Coronary artery (tissue), 2 donors: ENCODE measurements at regions not wholly inside any gene's neighbourhood (a gene's known extent, or its start where the extent isn't known, plus 50 kb on each side); places are given as distances from the start of the nearest gene placed in this dataset.

ENCODE experiments used
- DNase-seq: peaks from one replicate; pipeline ENCODE4 v3.0.0-alpha.2; 2017; ENCODE audit warnings: low spot score
- H3K27ac ChIP-seq, 2 donors: fragments of 200-600 bp; sonication (generic); one replicate each; pipeline ENCODE4 v1.5.1; 2016 to 2019
- H3K4me3 ChIP-seq: fragments of 200-600 bp; sonication (generic); 2 replicates; pipeline ENCODE4 v1.5.1; 2016; ENCODE audit warnings: mild to moderate bottlenecking, moderate library complexity
- TF ChIP-seq, protein P1 (sequence below): fragments of 200-600 bp; sonication (generic); IDR thresholded peaks from one replicate; pipeline ENCODE4 v1.5.1; 2019; ENCODE audit warnings: antibody characterized with exemption

DNA sequence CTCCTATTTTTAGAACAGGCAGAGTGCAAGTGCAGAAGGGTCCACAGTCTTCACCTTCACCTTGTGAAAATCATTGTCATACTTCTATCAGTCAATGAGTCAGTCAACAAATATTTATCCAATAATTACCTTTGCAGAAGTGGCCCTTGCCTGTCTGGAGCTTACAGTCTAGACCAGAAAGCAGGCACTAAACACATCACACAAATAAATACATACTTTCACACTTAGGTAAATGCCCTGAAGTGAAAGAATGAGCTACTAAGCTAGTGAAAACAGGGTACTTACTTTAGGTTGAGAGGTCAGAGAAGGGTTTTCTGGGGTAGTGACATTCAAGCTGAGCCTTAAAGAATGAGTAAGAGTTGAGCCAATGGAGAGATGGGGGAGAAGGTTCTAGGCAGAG is 421.9 kb upstream of the ADAMTSL1 start:
- TF ChIP-seq, protein P1, sequence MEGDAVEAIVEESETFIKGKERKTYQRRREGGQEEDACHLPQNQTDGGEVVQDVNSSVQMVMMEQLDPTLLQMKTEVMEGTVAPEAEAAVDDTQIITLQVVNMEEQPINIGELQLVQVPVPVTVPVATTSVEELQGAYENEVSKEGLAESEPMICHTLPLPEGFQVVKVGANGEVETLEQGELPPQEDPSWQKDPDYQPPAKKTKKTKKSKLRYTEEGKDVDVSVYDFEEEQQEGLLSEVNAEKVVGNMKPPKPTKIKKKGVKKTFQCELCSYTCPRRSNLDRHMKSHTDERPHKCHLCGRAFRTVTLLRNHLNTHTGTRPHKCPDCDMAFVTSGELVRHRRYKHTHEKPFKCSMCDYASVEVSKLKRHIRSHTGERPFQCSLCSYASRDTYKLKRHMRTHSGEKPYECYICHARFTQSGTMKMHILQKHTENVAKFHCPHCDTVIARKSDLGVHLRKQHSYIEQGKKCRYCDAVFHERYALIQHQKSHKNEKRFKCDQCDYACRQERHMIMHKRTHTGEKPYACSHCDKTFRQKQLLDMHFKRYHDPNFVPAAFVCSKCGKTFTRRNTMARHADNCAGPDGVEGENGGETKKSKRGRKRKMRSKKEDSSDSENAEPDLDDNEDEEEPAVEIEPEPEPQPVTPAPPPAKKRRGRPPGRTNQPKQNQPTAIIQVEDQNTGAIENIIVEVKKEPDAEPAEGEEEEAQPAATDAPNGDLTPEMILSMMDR = no peak
- Histone ChIP-seq H3K4me3 (no peak overlapping the region), H3K27ac (no peak overlapping the region)
- DNase-seq = no peak

DNA sequence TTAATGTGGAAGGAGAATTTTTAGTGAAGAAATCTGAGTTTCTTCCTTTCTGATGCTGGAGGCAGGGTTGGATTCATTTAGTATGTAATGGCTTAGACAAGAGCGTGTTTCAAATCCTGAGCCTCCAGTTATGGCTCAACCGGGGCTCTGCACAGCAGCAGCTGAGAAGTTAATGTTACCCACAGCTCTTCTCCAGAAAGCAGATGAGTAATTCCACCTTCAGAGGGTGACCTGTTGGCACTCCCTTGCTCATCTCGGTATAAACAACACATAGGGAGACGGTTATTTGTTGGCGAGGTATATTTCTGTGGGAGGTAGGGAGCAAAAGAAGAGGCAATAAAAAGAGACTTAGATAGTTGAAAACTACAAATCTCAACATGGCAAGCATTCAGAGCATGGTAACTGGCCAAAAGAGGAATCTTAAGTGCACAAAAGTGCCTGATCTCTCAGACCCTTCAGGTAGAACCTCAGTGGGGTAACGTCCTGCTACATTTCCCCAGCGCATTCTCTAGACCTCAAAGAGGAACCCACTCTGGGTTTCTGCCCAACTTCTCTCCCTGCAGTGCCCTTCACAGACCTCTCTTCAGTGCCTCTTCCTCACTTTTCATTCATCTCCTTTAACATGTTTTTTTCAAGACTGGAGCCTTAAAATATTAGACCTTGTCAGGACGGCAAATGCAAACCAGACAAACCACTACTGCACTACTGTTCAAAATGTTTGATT is 417.5 kb upstream of the ADAMTSL1 start:
- Histone ChIP-seq H3K4me3 (no peak overlapping the region), H3K27ac (no peak overlapping the region)
- no peak for DNase-seq
- TF ChIP-seq, protein P1 = no peak

DNA sequence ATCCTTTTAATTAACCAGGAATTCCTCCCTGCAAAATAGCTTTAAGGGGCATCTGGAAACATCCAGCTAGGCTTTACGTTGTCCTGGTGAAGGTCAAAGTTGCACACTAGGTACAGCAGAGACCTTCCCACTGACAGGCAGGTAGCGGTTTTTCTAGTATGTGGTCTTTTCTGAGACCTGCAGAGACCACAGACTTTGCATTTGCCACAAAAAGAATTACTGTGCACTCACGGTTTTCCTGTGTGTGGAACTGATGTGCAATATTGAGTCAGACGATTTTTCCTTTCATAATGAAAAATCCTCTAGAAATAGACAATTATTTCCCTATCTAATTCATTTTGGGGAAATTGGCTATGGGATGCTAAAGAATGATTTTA is 417.0 kb upstream of the ADAMTSL1 start:
- Histone ChIP-seq H3K27ac (no peak overlapping the region), H3K4me3 (no peak overlapping the region)
- TF ChIP-seq, protein P1 = no peak
- DNase-seq = no peak

DNA sequence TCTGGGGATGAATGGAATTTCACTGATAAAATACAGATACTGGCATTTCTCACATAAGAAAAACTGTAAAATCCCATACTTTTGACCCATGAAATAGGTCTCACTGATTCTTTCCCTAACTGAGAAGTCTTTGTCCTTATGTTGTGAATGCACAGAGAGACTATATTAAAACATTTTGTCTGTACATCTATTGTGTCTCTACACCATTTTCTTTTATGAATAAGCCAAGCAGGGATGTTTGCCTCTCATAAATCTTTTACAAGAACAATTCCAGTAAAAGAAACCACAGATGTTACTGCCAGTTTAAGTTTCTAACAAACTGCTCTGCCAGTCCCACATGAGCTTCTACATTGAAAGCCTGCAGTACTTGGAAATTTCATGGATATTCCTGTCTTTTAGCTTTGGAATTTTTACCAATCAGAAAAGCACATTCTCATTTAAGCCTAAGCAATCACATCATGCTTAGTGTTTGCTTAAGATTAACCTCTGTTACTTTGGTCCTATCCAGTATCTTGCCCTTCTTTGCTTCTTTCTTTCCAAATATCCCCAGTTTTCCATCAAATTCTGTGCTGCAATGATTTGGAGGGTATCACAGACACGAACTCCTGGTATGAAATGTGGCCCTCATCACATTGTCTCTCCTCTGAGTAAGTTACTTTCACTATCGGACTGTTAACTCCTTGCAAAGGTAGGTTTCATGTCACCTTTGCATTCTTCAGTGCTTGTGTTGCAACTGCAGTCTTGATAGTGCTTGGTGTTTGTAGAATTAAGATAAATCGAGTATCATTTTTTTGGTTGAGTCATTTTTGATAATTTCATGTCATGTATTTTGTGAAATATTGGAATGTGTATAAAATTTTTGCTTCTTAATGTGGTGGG is 415.1 kb upstream of the ADAMTSL1 start:
- TF ChIP-seq, protein P1 = no peak
- no peak overlapping the region for H3K27ac ChIP-seq
- H3K4me3 ChIP-seq = no peak overlapping the region
- DNase-seq = no peak

DNA sequence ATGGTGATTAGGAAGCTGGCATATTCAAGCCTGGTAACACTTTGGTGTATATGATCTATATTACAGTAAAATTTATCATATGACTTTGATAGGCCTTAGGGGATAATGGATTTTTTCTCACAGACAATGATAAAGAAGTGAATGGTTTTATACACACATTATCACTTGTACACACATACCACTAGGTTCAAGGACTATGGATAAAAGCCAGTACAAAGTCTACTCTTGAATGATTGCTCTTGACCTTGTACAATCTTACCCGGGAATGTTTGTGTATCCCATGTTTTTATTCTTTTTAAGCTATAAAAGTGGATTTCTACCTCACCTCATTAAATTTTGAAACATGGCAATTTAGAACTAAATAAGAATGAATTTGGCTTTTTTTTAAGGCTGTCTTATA is 414.5 kb upstream of the ADAMTSL1 start:
- no peak overlapping the region for H3K27ac ChIP-seq

DNA sequence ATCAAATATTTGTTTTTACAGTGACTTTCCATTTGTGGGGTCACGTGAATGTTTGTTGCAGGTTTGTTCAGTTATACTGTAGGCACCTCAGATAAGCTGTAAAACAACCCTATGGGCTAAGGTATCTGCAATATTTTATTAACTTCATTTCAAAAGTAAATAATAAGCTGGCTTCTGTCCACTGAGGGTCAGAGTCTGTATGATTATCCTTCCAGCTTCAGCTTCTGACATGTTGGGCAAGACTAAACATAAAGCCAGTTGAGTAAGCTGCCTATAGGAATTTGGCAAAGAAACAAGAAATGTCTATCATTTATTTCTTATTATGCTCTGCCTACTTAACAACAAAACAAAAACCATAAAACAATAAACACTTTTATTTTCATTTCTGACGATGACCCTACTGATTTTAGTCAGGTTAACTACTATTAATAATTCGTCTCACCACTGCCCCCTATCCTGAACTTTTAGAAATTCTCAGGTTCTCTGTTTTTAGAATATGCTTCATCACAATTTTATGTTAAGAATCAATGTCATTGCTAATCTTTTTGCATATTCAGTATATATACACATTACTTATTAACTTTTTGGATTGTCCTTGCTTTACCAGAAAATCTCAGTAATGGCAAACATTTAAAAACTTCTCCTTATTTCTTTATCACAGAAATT is 413.6 kb upstream of the ADAMTSL1 start:
- Histone ChIP-seq H3K4me3 (no peak overlapping the region), H3K27ac (no peak overlapping the region)
- no peak for DNase-seq
- TF ChIP-seq, protein P1 = no peak

More for the DNA sequence above, 414.5 kb upstream of the ADAMTSL1 start:
- DNase-seq = no peak
- TF ChIP-seq, protein P1 = no peak
- no peak overlapping the region for H3K4me3 ChIP-seq
